CD4-positive, alpha-beta T cell treated with Interleukin-4 for 1 hour (primary cell): ENCODE measurements at regions not wholly inside any gene's neighbourhood (a gene's known extent, or its start where the extent isn't known, plus 50 kb on each side); places are given as distances from the start of the nearest gene placed in this dataset.
"Not testable (repeated sequence)": the region's sequence is repeated elsewhere in the genome, so short reads cannot be mapped to it uniquely, and the experiment has no call there.

ENCODE experiments used
- DNase-seq, 2 donors: peaks; one replicate each; pipeline ENCODE4 v3.0.0-alpha.2; 2020 to 2022

- DNase-seq: no peak
Measured at GRCh38 chr6:169142538-169142844, 111.2 kb downstream of the THBS2 start.

DNA sequence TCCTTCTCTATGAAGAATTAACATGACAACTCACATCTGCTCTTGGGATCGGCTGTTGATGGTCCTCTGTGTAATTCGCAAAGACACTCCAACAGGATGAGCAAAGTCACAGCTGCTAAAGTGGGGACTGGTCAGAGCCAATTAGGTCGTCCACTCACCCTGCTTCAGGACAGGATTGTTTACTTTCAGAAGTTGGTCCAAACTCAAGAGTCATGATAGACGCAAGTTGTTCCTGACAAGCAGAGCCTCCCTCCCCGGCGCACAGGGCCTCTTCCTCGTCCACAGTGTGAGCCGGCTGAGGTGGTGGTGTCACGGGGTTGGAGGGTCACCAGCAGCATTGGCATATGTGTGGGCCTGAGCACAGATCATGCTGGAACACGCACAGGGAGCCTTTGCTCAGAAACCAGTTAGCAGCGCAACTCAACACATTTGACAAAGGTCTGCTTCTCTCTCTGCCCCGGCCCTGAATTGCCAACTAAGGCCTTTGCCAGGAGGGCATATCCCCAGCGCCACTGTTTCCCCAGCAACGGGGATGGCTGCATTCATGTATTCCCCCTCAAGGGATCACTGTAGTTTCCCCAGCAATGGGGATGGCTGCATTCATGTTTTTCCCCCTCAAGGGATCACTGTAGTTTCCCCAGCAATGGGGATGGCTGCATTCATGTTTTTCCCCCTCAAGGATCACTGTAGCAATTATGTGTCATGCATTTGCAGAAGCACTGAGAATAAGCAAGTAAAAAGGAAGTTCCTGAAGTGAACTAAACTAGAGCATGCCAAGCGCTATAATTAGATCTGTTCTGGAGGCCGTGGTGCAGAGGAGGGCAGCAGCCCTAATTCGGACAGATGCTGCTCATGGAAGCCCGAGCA is 111.7 kb downstream of the THBS2 start:
- no peak for DNase-seq

- no peak for DNase-seq
Measured at GRCh38 chr6:169140986-169141495, 112.6 kb downstream of the THBS2 start.

- DNase-seq: no peak
Measured at GRCh38 chr6:169139179-169139971, 114.3 kb downstream of the THBS2 start.

- DNase-seq: no peak
Measured at GRCh38 chr6:169132352-169132940, 121.2 kb downstream of the THBS2 start.

DNA sequence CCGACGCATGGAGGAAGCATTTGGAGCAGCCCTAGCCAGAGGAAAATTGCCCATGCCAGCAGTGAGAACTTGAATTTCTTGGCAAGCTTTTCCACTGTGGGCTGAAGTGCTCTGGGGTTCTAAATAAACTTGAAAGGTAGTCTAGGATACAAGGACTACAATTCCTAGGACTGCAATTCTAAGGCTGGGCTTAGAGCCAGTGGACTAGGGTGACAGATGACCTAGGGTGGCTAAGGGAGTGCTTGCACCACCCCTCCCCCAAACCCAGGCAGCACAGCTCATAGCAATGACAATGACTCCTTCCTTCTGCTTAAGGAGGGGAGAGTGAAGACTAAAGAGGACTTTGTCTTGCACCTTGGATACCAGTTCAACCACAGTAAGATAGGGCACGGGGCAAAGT is 122.3 kb downstream of the THBS2 start:
- DNase-seq: no peak

DNA sequence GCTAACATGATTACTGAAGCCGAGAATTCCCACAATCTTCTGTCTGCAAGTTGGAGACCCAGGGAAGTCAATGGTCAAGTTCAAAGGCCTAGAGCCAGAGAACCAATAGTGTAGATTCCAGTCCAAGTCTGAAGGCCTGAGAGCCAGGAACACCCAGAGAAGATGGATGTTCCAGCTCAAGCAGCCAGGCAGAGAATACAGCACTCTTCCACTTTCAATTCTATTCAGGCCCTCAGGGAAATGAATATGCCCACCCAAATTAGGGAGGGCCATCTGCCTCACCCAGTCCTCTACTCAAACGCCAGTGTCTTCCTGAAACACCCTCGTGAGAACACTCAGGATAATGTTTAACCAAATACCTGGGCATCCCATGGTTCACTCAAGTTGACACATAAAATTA is 123.5 kb downstream of the THBS2 start:
- no peak for DNase-seq

GRCh38 chr6:169121013-169121412 is 132.6 kb downstream of the THBS2 start:
- DNase-seq: no peak

- DNase-seq: no peak
Measured at GRCh38 chr6:169119669-169120068, 134.0 kb downstream of the THBS2 start.

DNA sequence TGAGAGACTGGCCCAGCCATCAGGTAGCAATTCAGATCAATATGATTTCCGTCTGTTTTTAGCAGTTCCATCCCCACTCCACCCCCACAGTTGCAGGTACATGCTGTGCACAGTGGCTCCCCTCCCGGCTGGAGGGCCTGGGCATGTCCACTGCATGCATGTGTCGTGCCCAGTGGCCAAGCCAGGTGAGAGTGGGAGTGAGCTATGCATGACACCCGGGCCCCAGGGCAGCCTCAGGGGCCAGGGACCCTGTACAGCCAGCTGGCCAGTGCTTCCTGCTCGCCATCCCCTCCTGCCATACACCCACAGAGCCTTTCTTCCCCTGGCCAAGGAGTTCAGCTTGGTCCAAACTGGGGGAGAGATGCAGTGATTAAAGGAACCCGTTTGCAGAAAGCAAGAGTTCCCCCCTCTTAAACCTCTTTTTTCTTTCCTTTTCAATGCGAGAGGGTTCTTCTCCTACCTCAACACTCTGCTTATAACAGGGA is 135.3 kb downstream of the THBS2 start:
- DNase-seq: no peak

DNA sequence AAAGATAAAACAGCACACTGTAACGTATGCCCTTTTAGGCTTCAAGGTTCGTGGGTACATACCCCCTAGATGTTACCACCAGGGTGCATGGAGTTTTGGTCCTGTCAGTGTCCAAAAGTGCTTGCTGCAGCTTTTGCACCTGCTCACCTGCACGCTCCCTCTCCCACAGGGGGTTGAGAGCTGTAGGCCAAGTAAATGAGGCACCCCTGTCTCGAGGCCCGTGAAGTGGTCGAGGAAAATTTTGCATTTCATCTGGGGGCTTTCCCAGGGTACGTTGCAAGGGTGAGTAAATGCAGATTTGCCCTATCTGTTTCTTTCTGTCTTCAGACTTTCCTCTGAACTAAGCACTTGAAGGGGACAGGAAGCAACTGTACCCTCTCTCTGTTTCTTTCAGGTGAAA is 136.0 kb downstream of the THBS2 start:
- DNase-seq: no peak

- no peak for DNase-seq
Measured at GRCh38 chr6:169115632-169116031, 138.0 kb downstream of the THBS2 start.

DNA sequence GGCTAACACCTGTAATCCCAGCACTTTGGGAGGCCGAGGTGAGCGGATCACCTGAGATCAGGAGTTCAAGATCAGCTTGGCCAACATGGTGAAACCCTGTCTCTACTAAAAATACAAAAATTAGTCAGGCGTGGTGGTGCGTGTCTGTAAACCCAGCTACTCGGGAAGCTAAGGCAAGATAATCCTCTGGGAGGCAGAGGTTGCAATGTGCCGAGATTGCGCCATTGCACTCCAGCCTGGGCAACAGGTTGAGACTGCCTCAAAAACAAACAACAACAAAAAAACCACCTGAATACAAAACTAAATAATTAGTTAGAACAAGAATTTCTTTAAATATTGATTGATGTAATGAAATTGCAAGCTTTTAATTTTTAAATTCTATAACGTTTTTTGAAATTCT is 139.0 kb downstream of the THBS2 start:
- not testable (repeated sequence) for DNase-seq

- DNase-seq: no peak
Measured at GRCh38 chr6:169112483-169113320, 140.9 kb downstream of the THBS2 start.

GRCh38 chr6:169111203-169111602 is 142.4 kb downstream of the THBS2 start:
- no peak for DNase-seq

- DNase-seq: no peak
Measured at GRCh38 chr6:169109411-169110220, 144.0 kb downstream of the THBS2 start.

DNA sequence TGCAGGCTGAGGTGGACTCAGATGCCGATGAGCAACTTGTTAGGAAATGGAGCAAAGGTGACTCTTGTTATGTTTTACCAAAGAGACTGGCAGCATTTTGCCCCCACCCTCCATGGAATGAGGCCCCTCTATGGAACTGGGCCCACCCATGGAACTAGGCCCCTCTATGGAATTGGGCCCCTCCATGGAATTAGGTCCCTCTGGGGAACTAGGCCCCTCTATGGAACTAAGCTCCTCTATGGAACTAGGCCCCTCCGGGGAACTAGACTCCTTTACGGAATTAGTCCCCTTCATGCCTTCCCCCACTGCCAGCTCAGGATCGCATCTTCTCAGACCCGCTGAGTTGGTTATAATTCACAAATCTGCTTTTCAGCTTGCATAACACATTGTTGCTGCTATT is 144.9 kb downstream of the THBS2 start:
- DNase-seq: no peak

- no peak for DNase-seq
Measured at GRCh38 chr6:169106176-169106575, 147.5 kb downstream of the THBS2 start.

DNA sequence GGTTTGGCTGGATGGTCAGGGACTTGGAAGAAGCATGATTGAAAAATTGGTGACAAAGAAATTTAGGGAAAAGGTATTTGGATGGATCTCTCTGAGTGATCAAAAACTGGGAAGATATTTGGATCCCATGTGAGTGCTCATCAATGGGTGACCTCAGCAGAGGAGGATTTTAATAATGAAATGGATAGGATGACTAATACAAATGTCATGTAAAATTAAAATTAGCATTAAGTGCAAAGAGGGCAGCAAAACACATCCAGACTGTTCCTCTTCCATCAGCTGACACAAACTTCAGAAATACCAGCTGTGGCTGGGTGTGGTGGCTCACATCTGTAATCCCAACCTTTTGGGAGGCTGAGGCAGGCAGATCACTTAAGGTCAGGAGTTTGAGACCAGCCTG is 151.7 kb downstream of the THBS2 start:
- DNase-seq: no peak

DNA sequence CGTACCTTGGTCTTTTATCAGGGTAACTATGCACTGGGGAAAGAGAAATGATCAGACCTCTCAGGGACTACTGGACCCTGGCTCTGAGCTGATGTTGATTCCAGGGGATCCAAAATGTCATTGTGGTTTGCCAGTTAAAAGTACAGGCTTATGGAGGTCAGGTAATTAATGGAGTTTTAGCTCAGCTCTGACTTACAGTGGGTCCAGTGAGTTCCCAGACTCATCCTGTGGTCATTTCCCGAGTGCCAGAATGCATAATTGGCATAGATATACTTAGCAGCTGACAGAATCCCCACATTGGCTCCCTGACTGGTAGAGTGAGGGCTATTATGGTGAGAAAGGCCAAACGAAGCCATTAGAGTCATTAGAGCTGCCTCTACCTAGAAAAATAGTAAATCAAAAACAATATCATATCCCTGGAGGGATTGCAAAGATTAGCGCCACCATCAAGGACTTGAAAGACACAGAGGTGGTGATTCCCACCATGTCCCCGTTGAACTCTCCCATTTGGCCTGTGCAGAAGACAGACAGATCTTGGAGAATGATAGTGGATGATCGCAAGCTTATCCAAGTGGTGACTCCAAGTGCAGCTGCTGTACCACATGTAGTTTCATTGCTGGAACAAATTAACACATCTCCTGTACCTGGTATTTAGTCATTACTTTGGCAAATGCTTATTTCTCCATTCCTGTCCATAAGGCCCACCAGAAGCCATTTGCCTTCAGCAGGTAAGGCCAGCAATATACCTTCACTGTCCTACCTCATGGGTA is 152.4 kb downstream of the THBS2 start:
- no peak for DNase-seq
